H9 (cell line): ENCODE measurements at regions not wholly inside any gene's neighbourhood (a gene's known extent, or its start where the extent isn't known, plus 50 kb on each side); places are given as distances from the start of the nearest gene placed in this dataset.

Experiments
- DNase-seq: peaks from one replicate; pipeline ENCODE4 v3.0.0-alpha.2; 2017
- H2AFZ ChIP-seq: one replicate; pipeline ENCODE4 v1.6.1; 2013; ENCODE audit warnings: mild to moderate bottlenecking, low read length, control low read depth, moderate library complexity
- H2AK5ac ChIP-seq: 2 replicates; pipeline ENCODE4 v1.6.1; 2013; ENCODE audit warnings: low read length, control low read depth, mixed read lengths; ENCODE audit not compliant: insufficient read length
- H2BK120ac ChIP-seq: one replicate; pipeline ENCODE4 v1.6.1; 2013; ENCODE audit warnings: low read depth, mild to moderate bottlenecking, low read length, control low read depth, inconsistent platforms; ENCODE audit not compliant: poor library complexity, severe bottlenecking
- H2BK12ac ChIP-seq: 2 replicates; pipeline ENCODE4 v1.6.1; 2013; ENCODE audit warnings: low read length, control low read depth, mixed read lengths, low read depth; ENCODE audit not compliant: insufficient read length
- H2BK15ac ChIP-seq: 2 replicates; pipeline ENCODE4 v1.6.1; 2013; ENCODE audit warnings: low read depth, low read length, control low read depth
- H2BK20ac ChIP-seq: one replicate; pipeline ENCODE4 v1.6.1; 2013; ENCODE audit warnings: low read depth, mild to moderate bottlenecking, low read length, control low read depth, inconsistent platforms; ENCODE audit not compliant: poor library complexity, severe bottlenecking
- H2BK5ac ChIP-seq: 2 replicates; pipeline ENCODE4 v1.6.1; 2013; ENCODE audit warnings: low read length, control low read depth, mixed read lengths; ENCODE audit not compliant: insufficient read length
- H3K14ac ChIP-seq: 2 replicates; pipeline ENCODE4 v1.6.1; 2013; ENCODE audit warnings: low read length, control low read depth; ENCODE audit not compliant: insufficient read depth
- H3K18ac ChIP-seq: 2 replicates; pipeline ENCODE4 v1.6.1; 2013; ENCODE audit warnings: low read depth, mild to moderate bottlenecking, mixed read lengths, low read length, control low read depth; ENCODE audit not compliant: insufficient read length
- H3K23ac ChIP-seq: 2 replicates; pipeline ENCODE4 v1.6.1; 2013; ENCODE audit warnings: low read length, control low read depth, mixed read lengths, low read depth; ENCODE audit not compliant: insufficient read length
- H3K23me2 ChIP-seq: 2 replicates; pipeline ENCODE4 v1.6.1; 2013; ENCODE audit warnings: low read depth, mild to moderate bottlenecking, mixed read lengths, low read length, control low read depth; ENCODE audit not compliant: insufficient read length, poor library complexity, severe bottlenecking
- H3K27ac ChIP-seq: 2 replicates; pipeline ENCODE4 v1.5.1; 2013; ENCODE audit warnings: low read length, control low read depth, mixed read lengths, low read depth; ENCODE audit not compliant: insufficient read length
- H3K27me3 ChIP-seq: 2 replicates; pipeline ENCODE4 v1.6.1; 2013; ENCODE audit warnings: low read length, control low read depth, inconsistent platforms; ENCODE audit not compliant: insufficient read depth
- H3K4ac ChIP-seq: 2 replicates; pipeline ENCODE4 v1.6.1; 2013; ENCODE audit warnings: low read depth, mild to moderate bottlenecking, control low read depth, inconsistent platforms, low read length, moderate library complexity
- H3K4me1 ChIP-seq: 2 replicates; pipeline ENCODE4 v1.6.1; 2013; ENCODE audit warnings: low read length, control low read depth, inconsistent platforms; ENCODE audit not compliant: insufficient read depth
- H3K4me2 ChIP-seq: 2 replicates; pipeline ENCODE4 v1.6.1; 2013; ENCODE audit warnings: low read length, control low read depth, mixed read lengths; ENCODE audit not compliant: insufficient read length, insufficient read depth
- H3K56ac ChIP-seq: 2 replicates; pipeline ENCODE4 v1.6.1; 2013; ENCODE audit warnings: low read depth, mild to moderate bottlenecking, mixed read lengths, low read length, control low read depth; ENCODE audit not compliant: insufficient read length
- H3K79me1 ChIP-seq: 2 replicates; pipeline ENCODE4 v1.6.1; 2013; ENCODE audit warnings: low read depth, mild to moderate bottlenecking, moderate library complexity, low read length, control low read depth, inconsistent platforms; ENCODE audit not compliant: insufficient read depth, poor library complexity, severe bottlenecking
- H3K79me2 ChIP-seq: 2 replicates; pipeline ENCODE4 v1.6.1; 2013; ENCODE audit warnings: low read length, control low read depth, inconsistent platforms; ENCODE audit not compliant: insufficient read depth
- H3K9ac ChIP-seq: 2 replicates; pipeline ENCODE4 v1.6.1; 2013; ENCODE audit warnings: low read length, control low read depth, mixed read lengths; ENCODE audit not compliant: insufficient read length; ENCODE audit errors: extremely low read depth
- H3K9me3 ChIP-seq: one replicate; pipeline ENCODE4 v1.6.1; 2013; ENCODE audit warnings: low read depth, low read length, inconsistent platforms; ENCODE audit not compliant: control insufficient read depth
- H3T11ph ChIP-seq: one replicate; pipeline ENCODE4 v1.6.1; 2013; ENCODE audit warnings: mild to moderate bottlenecking, low read length, control low read depth, inconsistent platforms
- H4K20me1 ChIP-seq: one replicate; pipeline ENCODE4 v1.6.1; 2013; ENCODE audit not compliant: control insufficient read depth, insufficient read length, insufficient read depth
- H4K5ac ChIP-seq: 2 replicates; pipeline ENCODE4 v1.6.1; 2013; ENCODE audit warnings: low read depth, mild to moderate bottlenecking, mixed read lengths, low read length, control low read depth; ENCODE audit not compliant: insufficient read length
- H4K8ac ChIP-seq: replicated peaks from 2 replicates; pipeline ENCODE4 v1.6.1; 2013; ENCODE audit warnings: low read length, control low read depth, mixed read lengths, low read depth; ENCODE audit not compliant: insufficient read length
- H4K91ac ChIP-seq: 2 replicates; pipeline ENCODE4 v1.6.1; 2013; ENCODE audit warnings: low read depth, mild to moderate bottlenecking, moderate library complexity, mixed read lengths, low read length, control low read depth; ENCODE audit not compliant: insufficient read length
- H3K27ac Mint-ChIP-seq, 3 experiments: 2 replicates in 2 of 3; 3 replicates in 1 of 3; pipeline ENCODE4 v1.8.0; 2020 to 2021; ENCODE audit warnings: mixed read lengths in 3 of 3, mild to moderate bottlenecking in 1 of 3, moderate library complexity in 1 of 3
- H3K27me3 Mint-ChIP-seq: 2 replicates; pipeline ENCODE4 v1.8.0; 2021; ENCODE audit warnings: low read depth, mild to moderate bottlenecking, moderate library complexity, mixed read lengths
- H3K36me3 Mint-ChIP-seq, 3 experiments: 2 replicates in 2 of 3; 3 replicates in 1 of 3; pipeline ENCODE4 v1.8.0; 2020 to 2021; ENCODE audit warnings: low read depth in 3 of 3, mixed read lengths in 3 of 3; ENCODE audit not compliant: insufficient read depth in 1 of 3
- H3K4me1 Mint-ChIP-seq, 2 experiments: 2 replicates each; pipeline ENCODE4 v1.8.0; 2020; ENCODE audit warnings: mixed read lengths in 2 of 2
- H3K4me3 Mint-ChIP-seq, 2 experiments: 2 replicates in 1 of 2; 3 replicates in 1 of 2; pipeline ENCODE4 v1.8.0; 2020 to 2021; ENCODE audit warnings: mild to moderate bottlenecking in 2 of 2, mixed read lengths in 2 of 2, moderate library complexity in 1 of 2
- H3K9me3 Mint-ChIP-seq, 2 experiments: 2 replicates in 1 of 2; 3 replicates in 1 of 2; pipeline ENCODE4 v1.8.0; 2020; ENCODE audit warnings: mild to moderate bottlenecking in 2 of 2, mixed read lengths in 2 of 2, moderate library complexity in 1 of 2
- CTCF ChIP-seq: fragments of 200-600 bp; sonication (generic); conservative IDR thresholded peaks from 3 replicates; pipeline ENCODE4 v1.8.0; 2021; ENCODE audit warnings: antibody characterized with exemption, mild to moderate bottlenecking
- WGBS: extraction: QIAGEN DNeasy Blood & Tissue Kit; methylation state at CpG from one replicate; pipeline ENCODE4 v1.1.7; 2013; ENCODE audit warnings: missing lambda C conversion rate, low lambda C conversion rate, mixed read lengths; ENCODE audit not compliant: insufficient read length; ENCODE audit errors: extremely low coverage; 5-methylcytosine and 5-hydroxymethylcytosine counted together

GRCh38 chr3:135471911-135472310, 493.6 kb upstream of the PPP2R3A start:
- no peak for TF ChIP-seq CTCF
- no peaks in the 10 kb centered on the region for H4K20me1 ChIP-seq
- H2BK120ac ChIP-seq = no peak overlapping the region
- no peaks in the 10 kb centered on the region for H3K79me1 ChIP-seq
- H3T11ph ChIP-seq = no peak overlapping the region
- Mint-ChIP-seq H3K4me1 (no peaks in the 10 kb centered on the region), H3K4me3 (no peak overlapping the region), H3K27me3 (peaks cover 7% of the 10 kb centered on the region), H3K27ac (no peak overlapping the region), H3K9me3 (peaks cover 0 to 1% of the 10 kb centered on the region in 2 experiments; a peak in 2 of 5 replicates), H3K36me3 (no peaks in the 10 kb centered on the region; a peak in 2 of 7 replicates)
- H3K18ac ChIP-seq = no peak overlapping the region
- no peak overlapping the region for H2AK5ac ChIP-seq
- no peak overlapping the region for H3K23ac ChIP-seq
- H2BK5ac ChIP-seq = no peak overlapping the region
- no CpG with 5 or more reads among the region's 1 CpG for WGBS
- H2AFZ ChIP-seq = no peak overlapping the region
- H4K91ac ChIP-seq = no peak overlapping the region
- no peak overlapping the region for H3K9ac ChIP-seq
- no peak overlapping the region for H2BK12ac ChIP-seq
- no peak for DNase-seq
- H3K9me3 ChIP-seq = no peaks in the 10 kb centered on the region
- no peaks in the 10 kb centered on the region for H3K27me3 ChIP-seq
- H3K79me2 ChIP-seq = no peaks in the 10 kb centered on the region
- no peak overlapping the region for H3K27ac ChIP-seq
- no peak overlapping the region for H2BK20ac ChIP-seq
- H3K14ac ChIP-seq = no peak overlapping the region
- no peak overlapping the region for H2BK15ac ChIP-seq
- no peak overlapping the region for H4K8ac ChIP-seq
- no peaks in the 10 kb centered on the region for H3K4me1 ChIP-seq
- H3K4me2 ChIP-seq = no peak overlapping the region
- H3K23me2 ChIP-seq = no peaks in the 10 kb centered on the region
- no peak overlapping the region for H3K4ac ChIP-seq
- H3K56ac ChIP-seq = no peak overlapping the region
- no peak overlapping the region for H4K5ac ChIP-seq
